H9 (cell line): ENCODE measurements at regions not wholly inside any gene's neighbourhood (a gene's known extent, or its start where the extent isn't known, plus 50 kb on each side); places are given as distances from the start of the nearest gene placed in this dataset.

ENCODE experiments used
- DNase-seq: peaks from one replicate; pipeline ENCODE4 v3.0.0-alpha.2; 2017
- H2AFZ ChIP-seq: one replicate; pipeline ENCODE4 v1.6.1; 2013; ENCODE audit warnings: mild to moderate bottlenecking, low read length, control low read depth, moderate library complexity
- H2AK5ac ChIP-seq: 2 replicates; pipeline ENCODE4 v1.6.1; 2013; ENCODE audit warnings: low read length, control low read depth, mixed read lengths; ENCODE audit not compliant: insufficient read length
- H2BK120ac ChIP-seq: one replicate; pipeline ENCODE4 v1.6.1; 2013; ENCODE audit warnings: low read depth, mild to moderate bottlenecking, low read length, control low read depth, inconsistent platforms; ENCODE audit not compliant: poor library complexity, severe bottlenecking
- H2BK12ac ChIP-seq: 2 replicates; pipeline ENCODE4 v1.6.1; 2013; ENCODE audit warnings: low read length, control low read depth, mixed read lengths, low read depth; ENCODE audit not compliant: insufficient read length
- H2BK15ac ChIP-seq: 2 replicates; pipeline ENCODE4 v1.6.1; 2013; ENCODE audit warnings: low read depth, low read length, control low read depth
- H2BK20ac ChIP-seq: one replicate; pipeline ENCODE4 v1.6.1; 2013; ENCODE audit warnings: low read depth, mild to moderate bottlenecking, low read length, control low read depth, inconsistent platforms; ENCODE audit not compliant: poor library complexity, severe bottlenecking
- H2BK5ac ChIP-seq: 2 replicates; pipeline ENCODE4 v1.6.1; 2013; ENCODE audit warnings: low read length, control low read depth, mixed read lengths; ENCODE audit not compliant: insufficient read length
- H3K14ac ChIP-seq: 2 replicates; pipeline ENCODE4 v1.6.1; 2013; ENCODE audit warnings: low read length, control low read depth; ENCODE audit not compliant: insufficient read depth
- H3K18ac ChIP-seq: 2 replicates; pipeline ENCODE4 v1.6.1; 2013; ENCODE audit warnings: low read depth, mild to moderate bottlenecking, mixed read lengths, low read length, control low read depth; ENCODE audit not compliant: insufficient read length
- H3K23ac ChIP-seq: 2 replicates; pipeline ENCODE4 v1.6.1; 2013; ENCODE audit warnings: low read length, control low read depth, mixed read lengths, low read depth; ENCODE audit not compliant: insufficient read length
- H3K23me2 ChIP-seq: 2 replicates; pipeline ENCODE4 v1.6.1; 2013; ENCODE audit warnings: low read depth, mild to moderate bottlenecking, mixed read lengths, low read length, control low read depth; ENCODE audit not compliant: insufficient read length, poor library complexity, severe bottlenecking
- H3K27ac ChIP-seq: 2 replicates; pipeline ENCODE4 v1.5.1; 2013; ENCODE audit warnings: low read length, control low read depth, mixed read lengths, low read depth; ENCODE audit not compliant: insufficient read length
- H3K27me3 ChIP-seq: 2 replicates; pipeline ENCODE4 v1.6.1; 2013; ENCODE audit warnings: low read length, control low read depth, inconsistent platforms; ENCODE audit not compliant: insufficient read depth
- H3K4ac ChIP-seq: 2 replicates; pipeline ENCODE4 v1.6.1; 2013; ENCODE audit warnings: low read depth, mild to moderate bottlenecking, control low read depth, inconsistent platforms, low read length, moderate library complexity
- H3K4me1 ChIP-seq: 2 replicates; pipeline ENCODE4 v1.6.1; 2013; ENCODE audit warnings: low read length, control low read depth, inconsistent platforms; ENCODE audit not compliant: insufficient read depth
- H3K4me2 ChIP-seq: 2 replicates; pipeline ENCODE4 v1.6.1; 2013; ENCODE audit warnings: low read length, control low read depth, mixed read lengths; ENCODE audit not compliant: insufficient read length, insufficient read depth
- H3K56ac ChIP-seq: 2 replicates; pipeline ENCODE4 v1.6.1; 2013; ENCODE audit warnings: low read depth, mild to moderate bottlenecking, mixed read lengths, low read length, control low read depth; ENCODE audit not compliant: insufficient read length
- H3K79me1 ChIP-seq: 2 replicates; pipeline ENCODE4 v1.6.1; 2013; ENCODE audit warnings: low read depth, mild to moderate bottlenecking, moderate library complexity, low read length, control low read depth, inconsistent platforms; ENCODE audit not compliant: insufficient read depth, poor library complexity, severe bottlenecking
- H3K79me2 ChIP-seq: 2 replicates; pipeline ENCODE4 v1.6.1; 2013; ENCODE audit warnings: low read length, control low read depth, inconsistent platforms; ENCODE audit not compliant: insufficient read depth
- H3K9ac ChIP-seq: 2 replicates; pipeline ENCODE4 v1.6.1; 2013; ENCODE audit warnings: low read length, control low read depth, mixed read lengths; ENCODE audit not compliant: insufficient read length; ENCODE audit errors: extremely low read depth
- H3K9me3 ChIP-seq: one replicate; pipeline ENCODE4 v1.6.1; 2013; ENCODE audit warnings: low read depth, low read length, inconsistent platforms; ENCODE audit not compliant: control insufficient read depth
- H3T11ph ChIP-seq: one replicate; pipeline ENCODE4 v1.6.1; 2013; ENCODE audit warnings: mild to moderate bottlenecking, low read length, control low read depth, inconsistent platforms
- H4K20me1 ChIP-seq: one replicate; pipeline ENCODE4 v1.6.1; 2013; ENCODE audit not compliant: control insufficient read depth, insufficient read length, insufficient read depth
- H4K5ac ChIP-seq: 2 replicates; pipeline ENCODE4 v1.6.1; 2013; ENCODE audit warnings: low read depth, mild to moderate bottlenecking, mixed read lengths, low read length, control low read depth; ENCODE audit not compliant: insufficient read length
- H4K8ac ChIP-seq: replicated peaks from 2 replicates; pipeline ENCODE4 v1.6.1; 2013; ENCODE audit warnings: low read length, control low read depth, mixed read lengths, low read depth; ENCODE audit not compliant: insufficient read length
- H4K91ac ChIP-seq: 2 replicates; pipeline ENCODE4 v1.6.1; 2013; ENCODE audit warnings: low read depth, mild to moderate bottlenecking, moderate library complexity, mixed read lengths, low read length, control low read depth; ENCODE audit not compliant: insufficient read length
- H3K27ac Mint-ChIP-seq, 3 experiments: 2 replicates in 2 of 3; 3 replicates in 1 of 3; pipeline ENCODE4 v1.8.0; 2020 to 2021; ENCODE audit warnings: mixed read lengths in 3 of 3, mild to moderate bottlenecking in 1 of 3, moderate library complexity in 1 of 3
- H3K27me3 Mint-ChIP-seq: 2 replicates; pipeline ENCODE4 v1.8.0; 2021; ENCODE audit warnings: low read depth, mild to moderate bottlenecking, moderate library complexity, mixed read lengths
- H3K36me3 Mint-ChIP-seq, 3 experiments: 2 replicates in 2 of 3; 3 replicates in 1 of 3; pipeline ENCODE4 v1.8.0; 2020 to 2021; ENCODE audit warnings: low read depth in 3 of 3, mixed read lengths in 3 of 3; ENCODE audit not compliant: insufficient read depth in 1 of 3
- H3K4me1 Mint-ChIP-seq, 2 experiments: 2 replicates each; pipeline ENCODE4 v1.8.0; 2020; ENCODE audit warnings: mixed read lengths in 2 of 2
- H3K4me3 Mint-ChIP-seq, 2 experiments: 2 replicates in 1 of 2; 3 replicates in 1 of 2; pipeline ENCODE4 v1.8.0; 2020 to 2021; ENCODE audit warnings: mild to moderate bottlenecking in 2 of 2, mixed read lengths in 2 of 2, moderate library complexity in 1 of 2
- H3K9me3 Mint-ChIP-seq, 2 experiments: 2 replicates in 1 of 2; 3 replicates in 1 of 2; pipeline ENCODE4 v1.8.0; 2020; ENCODE audit warnings: mild to moderate bottlenecking in 2 of 2, mixed read lengths in 2 of 2, moderate library complexity in 1 of 2
- WGBS: extraction: QIAGEN DNeasy Blood & Tissue Kit; methylation state at CpG from one replicate; pipeline ENCODE4 v1.1.7; 2013; ENCODE audit warnings: missing lambda C conversion rate, low lambda C conversion rate, mixed read lengths; ENCODE audit not compliant: insufficient read length; ENCODE audit errors: extremely low coverage; 5-methylcytosine and 5-hydroxymethylcytosine counted together
- TF ChIP-seq, protein P1 (sequence below): fragments of 200-600 bp; sonication (generic); conservative IDR thresholded peaks from 3 replicates; pipeline ENCODE4 v1.8.0; 2021; ENCODE audit warnings: antibody characterized with exemption, mild to moderate bottlenecking

DNA sequence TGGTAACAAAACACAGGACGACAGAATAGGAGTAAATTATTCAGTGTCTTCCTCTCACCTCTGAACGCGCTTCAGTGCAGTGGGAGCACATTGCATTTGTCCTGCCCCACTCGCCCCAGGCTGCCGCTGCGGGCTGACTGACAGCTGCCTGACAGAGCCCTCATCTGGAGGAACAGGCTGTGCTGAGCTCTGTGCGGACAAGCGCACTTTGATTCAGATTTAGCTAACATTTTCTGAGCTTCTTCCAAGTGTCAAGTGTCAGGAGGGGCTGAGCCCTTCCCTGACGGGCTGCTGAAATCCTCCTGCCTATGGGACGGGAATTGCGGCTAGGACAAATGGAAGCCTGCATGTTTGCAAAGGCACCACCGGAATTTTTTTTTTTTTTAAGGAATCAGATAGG lies 383.0 kb upstream of the CDH4 start:
- no peaks in the 10 kb centered on the region for H3K36me3 Mint-ChIP-seq
- Histone ChIP-seq H2BK12ac (no peak overlapping the region), H2AFZ (no peak overlapping the region), H3K79me1 (no peaks in the 10 kb centered on the region), H2BK5ac (no peak overlapping the region), H2BK120ac (no peak overlapping the region), H3K9ac (no peak overlapping the region), H3K4ac (no peak overlapping the region), H3K27ac (no peak overlapping the region), H2AK5ac (no peak overlapping the region), H3K4me1 (no peaks in the 10 kb centered on the region), H3T11ph (no peak overlapping the region), H2BK20ac (no peak overlapping the region), H4K20me1 (no peaks in the 10 kb centered on the region), H4K8ac (no peak overlapping the region), H2BK15ac (no peak overlapping the region), H3K23me2 (no peaks in the 10 kb centered on the region), H3K18ac (no peak overlapping the region), H3K23ac (no peak overlapping the region), H3K4me2 (no peak overlapping the region), H4K5ac (no peak overlapping the region), H3K9me3 (no peaks in the 10 kb centered on the region), H3K14ac (no peak overlapping the region), H4K91ac (no peak overlapping the region), H3K79me2 (no peaks in the 10 kb centered on the region), H3K27me3 (no peaks in the 10 kb centered on the region), H3K56ac (no peak overlapping the region)
- H3K27me3 Mint-ChIP-seq: peaks cover 21% of the 10 kb centered on the region
- DNase-seq: no peak
- no peak overlapping the region for H3K4me3 Mint-ChIP-seq
- TF ChIP-seq, protein P1, sequence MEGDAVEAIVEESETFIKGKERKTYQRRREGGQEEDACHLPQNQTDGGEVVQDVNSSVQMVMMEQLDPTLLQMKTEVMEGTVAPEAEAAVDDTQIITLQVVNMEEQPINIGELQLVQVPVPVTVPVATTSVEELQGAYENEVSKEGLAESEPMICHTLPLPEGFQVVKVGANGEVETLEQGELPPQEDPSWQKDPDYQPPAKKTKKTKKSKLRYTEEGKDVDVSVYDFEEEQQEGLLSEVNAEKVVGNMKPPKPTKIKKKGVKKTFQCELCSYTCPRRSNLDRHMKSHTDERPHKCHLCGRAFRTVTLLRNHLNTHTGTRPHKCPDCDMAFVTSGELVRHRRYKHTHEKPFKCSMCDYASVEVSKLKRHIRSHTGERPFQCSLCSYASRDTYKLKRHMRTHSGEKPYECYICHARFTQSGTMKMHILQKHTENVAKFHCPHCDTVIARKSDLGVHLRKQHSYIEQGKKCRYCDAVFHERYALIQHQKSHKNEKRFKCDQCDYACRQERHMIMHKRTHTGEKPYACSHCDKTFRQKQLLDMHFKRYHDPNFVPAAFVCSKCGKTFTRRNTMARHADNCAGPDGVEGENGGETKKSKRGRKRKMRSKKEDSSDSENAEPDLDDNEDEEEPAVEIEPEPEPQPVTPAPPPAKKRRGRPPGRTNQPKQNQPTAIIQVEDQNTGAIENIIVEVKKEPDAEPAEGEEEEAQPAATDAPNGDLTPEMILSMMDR: no peak
- H3K9me3 Mint-ChIP-seq: no peaks in the 10 kb centered on the region
- WGBS: no CpG with 5 or more reads among the region's 12 CpGs
- no peak overlapping the region; a peak in 1 of 7 replicates for H3K27ac Mint-ChIP-seq
- H3K4me1 Mint-ChIP-seq: peaks cover 5 to 10% of the 10 kb centered on the region in 2 experiments; a peak in 2 of 4 replicates
